Esophagus squamous epithelium (tissue), 5 donors: ENCODE measurements at regions not wholly inside any gene's neighbourhood (a gene's known extent, or its start where the extent isn't known, plus 50 kb on each side); places are given as distances from the start of the nearest gene placed in this dataset.

Experiments
- DNase-seq: peaks from one replicate; lab custom pipeline; 2025; lab: John Stamatoyannopoulos, UW
- H3K27ac ChIP-seq, 4 donors: fragments of 200-600 bp; sonication (generic); one replicate each; pipeline ENCODE4 v1.5.1; 2016 to 2019; ENCODE audit warnings: mild to moderate bottlenecking in 1 of 4
- H3K27me3 ChIP-seq, 4 donors: fragments of 200-600 bp; sonication (generic); 1 replicate in 3 of 4; 2 replicates in 1 of 4; pipeline versions ENCODE4 v1.5.1 to v1.6.0; 2017 to 2021; ENCODE audit warnings: antibody characterized with exemption in 1 of 4
- H3K36me3 ChIP-seq, 3 donors: fragments of 200-600 bp; sonication (generic); one replicate each; pipeline ENCODE4 v1.5.1; 2016 to 2019
- H3K4me1 ChIP-seq, 3 donors: fragments of 200-600 bp; sonication (generic); one replicate each; pipeline ENCODE4 v1.5.1; 2017 to 2019
- H3K4me3 ChIP-seq, 4 donors: fragments of 200-600 bp; sonication (generic); 1 replicate in 3 of 4; 2 replicates in 1 of 4; pipeline ENCODE4 v1.5.1; 2016 to 2019; ENCODE audit warnings: mild to moderate bottlenecking in 2 of 4, moderate library complexity in 1 of 4
- H3K9me3 ChIP-seq, 3 donors: fragments of 200-600 bp; sonication (generic); one replicate each; pipeline ENCODE4 v1.5.1; 2016 to 2019
- CTCF ChIP-seq, 6 experiments: fragments of 450-650 bp in 4 of 6; fragments of 200-600 bp in 2 of 6; sonication (generic) in 2 of 6; IDR thresholded peaks; one replicate each; pipeline ENCODE4 v1.5.1; 2016 to 2019; ENCODE audit warnings: antibody characterized with exemption in 6 of 6, mild to moderate bottlenecking in 4 of 6, moderate library complexity in 4 of 6
- POLR2A ChIP-seq, 4 donors: fragments of 450-650 bp; IDR thresholded peaks; one replicate each; pipeline ENCODE4 v1.6.1; 2017; ENCODE audit warnings: antibody characterized with exemption in 4 of 4, mild to moderate bottlenecking in 4 of 4, moderate library complexity in 3 of 4
- WGBS, 2 donors: methylation state at CpG; one replicate each; pipeline ENCODE4 v1.1.5; 2018; 5-methylcytosine and 5-hydroxymethylcytosine counted together
- intact Hi-C: fragments of 100-400 bp; cut with DNase I; formaldehyde crosslinking; loops from one replicate; pipeline ENCODE4 v1.15.0; 2022
- donor health status: DM: yes; HTN: yes; CAD: no.

- Histone ChIP-seq H3K9me3 (no peaks in the 10 kb centered on the region), H3K27ac (no peak overlapping the region), H3K27me3 (peaks cover 0 to 6% (median 0%) of the 10 kb centered on the region in 4 donors), H3K4me3 (no peak overlapping the region), H3K4me1 (no peaks in the 10 kb centered on the region), H3K36me3 (no peaks in the 10 kb centered on the region)
- TF ChIP-seq CTCF (IDR thresholded peaks at IDR 0.05) (no peak), POLR2A (IDR thresholded peaks at IDR 0.05) (no peak)
- no peak for DNase-seq
- intact Hi-C loops, result no loop called here
- 64 to 65% methylated on average over 3 of the region's 5 CpGs for WGBS, 2 donors
Observed at GRCh38 chr1:29557066-29557465, 320.7 kb downstream of the PTPRU start.

- Histone ChIP-seq H3K36me3 (no peaks in the 10 kb centered on the region), H3K9me3 (no peaks in the 10 kb centered on the region), H3K4me3 (no peak overlapping the region), H3K27ac (no peak overlapping the region), H3K27me3 (peaks cover 0 to 7% (median 0%) of the 10 kb centered on the region in 4 donors), H3K4me1 (no peaks in the 10 kb centered on the region)
- intact Hi-C loops, result no loop called here
- DNase-seq, result no peak
- no peak for TF ChIP-seq POLR2A (IDR thresholded peaks at IDR 0.05)
- no peak for TF ChIP-seq CTCF (IDR thresholded peaks at IDR 0.05)
- 52 to 73% methylated on average over 4 of the region's 4 CpGs for WGBS, 2 donors
Observed at GRCh38 chr1:29556657-29557056, 320.3 kb downstream of the PTPRU start.

- Histone ChIP-seq H3K27me3 (peaks cover 0 to 20% (median 0%) of the 10 kb centered on the region in 4 donors), H3K36me3 (no peaks in the 10 kb centered on the region), H3K27ac (no peak overlapping the region), H3K4me3 (no peak overlapping the region), H3K9me3 (no peaks in the 10 kb centered on the region), H3K4me1 (no peaks in the 10 kb centered on the region)
- DNase-seq, result no peak
- 40 to 66% methylated on average over 4 to 7 of the region's 10 CpGs for WGBS, 2 donors
- TF ChIP-seq CTCF (IDR thresholded peaks at IDR 0.05) (no peak), POLR2A (IDR thresholded peaks at IDR 0.05) (no peak)
- intact Hi-C loops, result no loop called here
Observed at GRCh38 chr1:29555043-29555620, 318.8 kb downstream of the PTPRU start.

- no peaks in the 10 kb centered on the region for H3K9me3 ChIP-seq
- no peak for TF ChIP-seq CTCF (IDR thresholded peaks at IDR 0.05)
- no peak for TF ChIP-seq POLR2A (IDR thresholded peaks at IDR 0.05)
- no peak overlapping the region for H3K4me3 ChIP-seq
- no peaks in the 10 kb centered on the region for H3K36me3 ChIP-seq
- intact Hi-C loops, result no loop called here
- H3K27me3 ChIP-seq, result peaks cover 0 to 24% (median 0%) of the 10 kb centered on the region in 4 donors
- 88 to 96% methylated on average over 2 of the region's 2 CpGs for WGBS, 2 donors
- no peaks in the 10 kb centered on the region for H3K4me1 ChIP-seq
- DNase-seq, result no peak
- H3K27ac ChIP-seq, result no peak overlapping the region
Observed at GRCh38 chr1:29554208-29554778, 318.0 kb downstream of the PTPRU start.

- WGBS, 2 donors, result 60 to 79% methylated on average over 5 to 10 of the region's 21 CpGs
- Histone ChIP-seq H3K4me1 (no peaks in the 10 kb centered on the region), H3K9me3 (no peaks in the 10 kb centered on the region), H3K27ac (no peak overlapping the region), H3K4me3 (no peak overlapping the region), H3K27me3 (peaks cover 0 to 18% (median 0%) of the 10 kb centered on the region in 4 donors), H3K36me3 (no peaks in the 10 kb centered on the region)
- intact Hi-C loops, result no loop called here
- TF ChIP-seq CTCF (IDR thresholded peaks at IDR 0.05) (no peak), POLR2A (IDR thresholded peaks at IDR 0.05) (no peak)
- no peak for DNase-seq
Observed at GRCh38 chr1:29551123-29551936, 315.0 kb downstream of the PTPRU start.
